ENCODE measurements at regions not wholly inside any gene's neighbourhood (a gene's known extent, or its start where the extent isn't known, plus 50 kb on each side); places are given as distances from the start of the nearest gene placed in this dataset.
"Not testable (repeated sequence)": the region's sequence is repeated elsewhere in the genome, so short reads cannot be mapped to it uniquely, and the experiment has no call there.

GRCh38 chr16:17027488-17028129, 443.2 kb downstream of the XYLT1 start:
- no peaks in the 10 kb centered on the region for H3K4me1 Mint-ChIP-seq (ENCODE audit: low read depth)
- H3K4me3 Mint-ChIP-seq, result no peak overlapping the region
- peaks cover 9% of the 10 kb centered on the region for H3K9me3 Mint-ChIP-seq
- H3K27ac Mint-ChIP-seq, result no peak overlapping the region
- H3K36me3 Mint-ChIP-seq (ENCODE audit: low read depth), result no peaks in the 10 kb centered on the region
- no peaks in the 10 kb centered on the region for H3K27me3 Mint-ChIP-seq
- intact Hi-C loops (cut with micrococcal nuclease), result no loop called here

- Mint-ChIP-seq H3K36me3 (ENCODE audit: low read depth) (no peaks in the 10 kb centered on the region), H3K4me3 (no peak overlapping the region), H3K4me1 (ENCODE audit: low read depth) (no peaks in the 10 kb centered on the region), H3K27me3 (peaks cover 2% of the 10 kb centered on the region), H3K9me3 (peaks cover 19% of the 10 kb centered on the region), H3K27ac (no peak overlapping the region)
- intact Hi-C loops (cut with micrococcal nuclease), result no loop called here
Measured at GRCh38 chr16:17029602-17030350, 441.0 kb downstream of the XYLT1 start.

GRCh38 chr16:17031484-17032268, 439.1 kb downstream of the XYLT1 start:
- Mint-ChIP-seq H3K4me1 (ENCODE audit: low read depth) (no peaks in the 10 kb centered on the region), H3K4me3 (no peak overlapping the region), H3K36me3 (ENCODE audit: low read depth) (no peaks in the 10 kb centered on the region), H3K9me3 (peaks cover 20% of the 10 kb centered on the region), H3K27me3 (peaks cover 2% of the 10 kb centered on the region), H3K27ac (no peak overlapping the region)
- intact Hi-C loops (cut with micrococcal nuclease), result no loop called here

GRCh38 chr16:17032332-17032731, 438.4 kb downstream of the XYLT1 start:
- Mint-ChIP-seq H3K9me3 (peaks cover 20% of the 10 kb centered on the region), H3K27me3 (peaks cover 2% of the 10 kb centered on the region), H3K36me3 (ENCODE audit: low read depth) (no peaks in the 10 kb centered on the region), H3K4me1 (ENCODE audit: low read depth) (no peaks in the 10 kb centered on the region), H3K27ac (no peak overlapping the region), H3K4me3 (no peak overlapping the region)
- intact Hi-C loops (cut with micrococcal nuclease), result no loop called here

- no peaks in the 10 kb centered on the region for H3K36me3 Mint-ChIP-seq (ENCODE audit: low read depth)
- H3K27me3 Mint-ChIP-seq, result peaks cover 2% of the 10 kb centered on the region
- H3K4me1 Mint-ChIP-seq (ENCODE audit: low read depth), result no peaks in the 10 kb centered on the region
- H3K9me3 Mint-ChIP-seq, result peaks cover 20% of the 10 kb centered on the region
- H3K27ac Mint-ChIP-seq, result no peak overlapping the region
- intact Hi-C loops (cut with micrococcal nuclease), result no loop called here
- H3K4me3 Mint-ChIP-seq, result no peak overlapping the region
Measured at GRCh38 chr16:17034477-17035252, 436.1 kb downstream of the XYLT1 start.

- intact Hi-C loops (cut with micrococcal nuclease), result no loop called here
Measured at GRCh38 chr16:17037499-17037898, 433.3 kb downstream of the XYLT1 start.

GRCh38 chr16:17038415-17038814, 432.3 kb downstream of the XYLT1 start:
- H3K4me1 Mint-ChIP-seq (ENCODE audit: low read depth), result peaks cover 6% of the 10 kb centered on the region
- H3K36me3 Mint-ChIP-seq (ENCODE audit: low read depth), result no peaks in the 10 kb centered on the region
- H3K27me3 Mint-ChIP-seq, result peaks cover 2% of the 10 kb centered on the region
- intact Hi-C loops (cut with micrococcal nuclease), result no loop called here
- peaks cover 11% of the 10 kb centered on the region for H3K9me3 Mint-ChIP-seq
- no peak overlapping the region for H3K27ac Mint-ChIP-seq
- no peak overlapping the region for H3K4me3 Mint-ChIP-seq

More at GRCh38 chr16:17037499-17037898, 433.3 kb downstream of the XYLT1 start:
- H3K9me3 Mint-ChIP-seq, result peaks cover 11% of the 10 kb centered on the region
- peaks cover 2% of the 10 kb centered on the region for H3K27me3 Mint-ChIP-seq
- no peak overlapping the region for H3K27ac Mint-ChIP-seq
- H3K4me1 Mint-ChIP-seq (ENCODE audit: low read depth), result peaks cover 6% of the 10 kb centered on the region
- no peaks in the 10 kb centered on the region for H3K36me3 Mint-ChIP-seq (ENCODE audit: low read depth)
- no peak overlapping the region for H3K4me3 Mint-ChIP-seq

- intact Hi-C loops (cut with micrococcal nuclease); H3K4me1 Mint-ChIP-seq (ENCODE audit: low read depth); H3K9me3 Mint-ChIP-seq; H3K4me3 Mint-ChIP-seq; H3K36me3 Mint-ChIP-seq (ENCODE audit: low read depth); H3K27ac Mint-ChIP-seq: not testable (repeated sequence)
- peaks cover 26% of the 10 kb centered on the region for H3K27me3 Mint-ChIP-seq
Measured at GRCh38 chr16:17049109-17049508, 421.7 kb downstream of the XYLT1 start.

GRCh38 chr16:17050468-17050867, 420.3 kb downstream of the XYLT1 start:
- intact Hi-C loops (cut with micrococcal nuclease), result no loop called here
- H3K4me3 Mint-ChIP-seq, result no peak overlapping the region
- H3K27ac Mint-ChIP-seq, result no peak overlapping the region
- no peaks in the 10 kb centered on the region for H3K36me3 Mint-ChIP-seq (ENCODE audit: low read depth)
- H3K4me1 Mint-ChIP-seq (ENCODE audit: low read depth), result no peaks in the 10 kb centered on the region
- no peaks in the 10 kb centered on the region for H3K9me3 Mint-ChIP-seq
- H3K27me3 Mint-ChIP-seq, result peaks cover 22% of the 10 kb centered on the region

Measured in dendritic cell treated with granulocyte-macrophage colony-stimulating factor and Interleukin-4, amounts not matched to agents 40 ng/mL and 50 ng/mL, for 4 days (primary cell).